ENCODE measurements at regions not wholly inside any gene's neighbourhood (a gene's known extent, or its start where the extent isn't known, plus 50 kb on each side); places are given as distances from the start of the nearest gene placed in this dataset.
"Not testable (repeated sequence)": the region's sequence is repeated elsewhere in the genome, so short reads cannot be mapped to it uniquely, and the experiment has no call there.

- no peak for DNase-seq (ENCODE audit: low spot score in 2 of 2)
- Histone ChIP-seq H3K4me3 (no peak overlapping the region), H3K27ac (no peak overlapping the region), H3K27me3 (no peaks in the 10 kb centered on the region), H3K4me1 (no peaks in the 10 kb centered on the region), H3K36me3 (no peaks in the 10 kb centered on the region), H3K9me3 (no peaks in the 10 kb centered on the region)
- intact Hi-C loops (cut with DNase I; ENCODE audit: low total_unique reads) = no loop called here
- no peak for TF ChIP-seq POLR2AphosphoS5 (IDR thresholded peaks at IDR 0.05)
- no peak for TF ChIP-seq POLR2A (IDR thresholded peaks at IDR 0.05)
- no peak for TF ChIP-seq CTCF (IDR thresholded peaks at IDR 0.05)
These were observed 475.9 kb upstream of the SMARCA2 start for GRCh38 chr9:1539216-1539615.

DNA sequence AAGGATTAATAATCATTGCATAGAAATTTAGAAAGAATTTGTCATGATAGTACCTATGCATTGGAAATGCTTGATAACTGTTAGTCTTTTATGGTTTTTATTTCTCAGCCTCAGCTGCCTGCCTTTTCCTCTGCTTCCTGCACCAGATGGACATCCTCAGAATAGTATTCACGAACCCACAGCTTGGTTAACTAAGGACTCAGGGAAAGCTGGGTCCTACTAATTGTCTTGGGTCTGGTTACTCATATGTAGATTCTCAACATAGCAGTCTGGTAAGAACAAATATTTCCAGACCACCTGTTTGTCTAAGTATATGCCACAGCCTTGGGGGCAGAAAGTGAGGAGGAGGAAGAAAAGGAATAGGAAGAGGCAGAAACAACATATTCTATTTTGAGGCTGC, 464.5 kb upstream of the SMARCA2 start:
- H3K36me3 ChIP-seq = no peaks in the 10 kb centered on the region
- no peak overlapping the region for H3K27ac ChIP-seq
- no peak for DNase-seq (ENCODE audit: low spot score in 2 of 2)
- no peak overlapping the region for H3K4me3 ChIP-seq
- H3K9me3 ChIP-seq = no peaks in the 10 kb centered on the region
- intact Hi-C loops (cut with DNase I; ENCODE audit: low total_unique reads) = no loop called here
- H3K4me1 ChIP-seq = no peaks in the 10 kb centered on the region
- TF ChIP-seq POLR2A (IDR thresholded peaks at IDR 0.05) = no peak
- no peaks in the 10 kb centered on the region for H3K27me3 ChIP-seq

GRCh38 chr9:1554081-1555035, 460.8 kb upstream of the SMARCA2 start:
- intact Hi-C loops (cut with DNase I; ENCODE audit: low total_unique reads) = no loop called here
- no peak for TF ChIP-seq POLR2A (IDR thresholded peaks at IDR 0.05)
- TF ChIP-seq POLR2AphosphoS5 (IDR thresholded peaks at IDR 0.05) = no peak
- TF ChIP-seq CTCF (IDR thresholded peaks at IDR 0.05) = no peak
- Histone ChIP-seq H3K36me3 (no peaks in the 10 kb centered on the region), H3K9me3 (no peaks in the 10 kb centered on the region), H3K4me1 (no peaks in the 10 kb centered on the region), H3K4me3 (no peak overlapping the region), H3K27ac (no peak overlapping the region), H3K27me3 (no peaks in the 10 kb centered on the region)
- no peak for DNase-seq (ENCODE audit: low spot score in 2 of 2)

- H3K27ac ChIP-seq; H3K9me3 ChIP-seq; H3K36me3 ChIP-seq; intact Hi-C loops (cut with DNase I; ENCODE audit: low total_unique reads); H3K4me3 ChIP-seq; H3K4me1 ChIP-seq; DNase-seq (ENCODE audit: low spot score in 2 of 2); H3K27me3 ChIP-seq: not testable (repeated sequence)
These were observed 456.5 kb upstream of the SMARCA2 start for GRCh38 chr9:1558666-1559065.

DNA sequence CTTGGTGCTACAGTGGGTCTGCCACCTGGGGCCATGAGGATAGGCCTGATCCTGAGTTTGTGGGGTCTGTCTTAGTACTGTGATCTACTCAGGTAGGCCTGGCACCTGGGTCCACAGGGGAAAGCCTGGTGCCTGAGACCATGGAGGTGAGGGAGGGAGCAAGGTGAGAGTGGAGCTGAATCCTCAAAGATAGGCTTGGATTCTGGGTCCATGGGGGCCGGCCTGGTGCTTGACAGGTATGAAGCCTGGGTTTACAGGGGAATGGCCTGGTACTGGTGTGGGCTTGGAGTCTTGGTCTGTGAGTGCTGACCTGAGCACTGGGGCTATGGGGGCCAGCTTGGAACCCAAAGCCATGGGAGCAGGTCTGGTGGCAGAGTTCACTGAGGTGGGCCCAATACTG, 439.2 kb upstream of the SMARCA2 start:
- H3K9me3 ChIP-seq = no peaks in the 10 kb centered on the region
- intact Hi-C loops (cut with DNase I; ENCODE audit: low total_unique reads) = no loop called here
- no peaks in the 10 kb centered on the region for H3K36me3 ChIP-seq
- H3K27me3 ChIP-seq = no peaks in the 10 kb centered on the region
- H3K4me1 ChIP-seq = no peaks in the 10 kb centered on the region
- TF ChIP-seq CTCF (IDR thresholded peaks at IDR 0.05) = no peak
- TF ChIP-seq POLR2AphosphoS5 (IDR thresholded peaks at IDR 0.05) = no peak
- no peak for TF ChIP-seq POLR2A (IDR thresholded peaks at IDR 0.05)
- no peak overlapping the region for H3K27ac ChIP-seq
- no peak overlapping the region for H3K4me3 ChIP-seq
- DNase-seq (ENCODE audit: low spot score in 2 of 2) = no peak

DNA sequence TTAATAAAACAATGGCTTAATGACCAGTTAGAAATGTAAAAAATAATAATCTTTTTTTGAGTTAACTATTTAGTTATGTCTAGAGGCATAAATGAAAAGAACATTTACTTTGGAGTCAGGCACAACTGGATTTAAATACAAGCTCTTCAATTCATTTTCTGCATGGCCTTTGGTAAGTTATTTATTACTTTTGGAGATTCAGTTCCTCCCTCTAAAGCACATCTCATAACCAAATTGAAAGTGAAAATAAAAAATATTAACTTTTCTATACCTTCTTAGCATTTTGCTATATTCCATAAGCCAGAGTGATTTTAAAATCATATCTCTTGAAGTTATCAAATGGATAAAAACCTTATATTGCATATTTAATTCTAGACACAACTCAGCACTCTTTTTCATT, 434.9 kb upstream of the SMARCA2 start:
- Histone ChIP-seq H3K27ac (no peak overlapping the region), H3K36me3 (no peaks in the 10 kb centered on the region), H3K4me3 (no peak overlapping the region), H3K27me3 (no peaks in the 10 kb centered on the region), H3K4me1 (no peaks in the 10 kb centered on the region), H3K9me3 (no peaks in the 10 kb centered on the region)
- TF ChIP-seq CTCF (IDR thresholded peaks at IDR 0.05) (no peak), POLR2A (IDR thresholded peaks at IDR 0.05) (no peak), POLR2AphosphoS5 (IDR thresholded peaks at IDR 0.05) (no peak)
- intact Hi-C loops (cut with DNase I; ENCODE audit: low total_unique reads) = no loop called here
- DNase-seq (ENCODE audit: low spot score in 2 of 2) = no peak
